ENCODE measurements at regions not wholly inside any gene's neighbourhood (a gene's known extent, or its start where the extent isn't known, plus 50 kb on each side); places are given as distances from the start of the nearest gene placed in this dataset.

- no peak for DNase-seq
- 100% methylated on average over 1 of the region's 2 CpGs for WGBS (ENCODE audit: insufficient coverage)
- no peak overlapping the region for H3K4me3 ChIP-seq (replicated peaks in 1 of 3; ENCODE audit: low read depth in 2 of 3, low read length in 3 of 3)
- no peaks in the 10 kb centered on the region for H3K36me3 ChIP-seq (replicated peaks in 1 of 2; ENCODE audit: control insufficient read depth in 1 of 2, insufficient read depth in 2 of 2, low read length in 2 of 2)
- no peak overlapping the region for H3K9ac ChIP-seq (ENCODE audit: insufficient read depth, low read length, poor library complexity, severe bottlenecking)
- peaks cover 0 to 2% (median 0%) of the 10 kb centered on the region in 7 donors for H3K9me3 Mint-ChIP-seq
- H2AFZ ChIP-seq (ENCODE audit: insufficient read depth, low read depth, low read length, poor library complexity, severe bottlenecking), result no peak overlapping the region
- no peaks in the 10 kb centered on the region for H3K36me3 Mint-ChIP-seq
- no peaks in the 10 kb centered on the region for H3K79me2 ChIP-seq (ENCODE audit: insufficient read depth, low read length)
- intact Hi-C loops (cut with micrococcal nuclease), result loop anchor here (5.0 kb wide), 1 partner anchor 256 kb away; no protein-coding TSS in a partner anchor
- no peak overlapping the region for H3K4me3 Mint-ChIP-seq
- H3K27ac Mint-ChIP-seq, result no peak overlapping the region
- H3K4me1 Mint-ChIP-seq, result peaks cover 8% of the 10 kb centered on the region
- peaks cover 6 to 9% of the 10 kb centered on the region in 2 donors for H3K4me1 ChIP-seq (ENCODE audit: control insufficient read depth in 1 of 2, insufficient read depth in 2 of 2, low read length in 2 of 2)
- H4K20me1 ChIP-seq (ENCODE audit: insufficient read depth, low read length), result no peaks in the 10 kb centered on the region
- no peaks in the 10 kb centered on the region for H3K27me3 ChIP-seq (ENCODE audit: control insufficient read depth in 2 of 2, insufficient read depth in 2 of 2, low read length in 2 of 2)
- no peaks in the 10 kb centered on the region for H3K9me3 ChIP-seq (replicated peaks in 1 of 2; ENCODE audit: control insufficient read depth in 1 of 2, insufficient read depth in 1 of 2, low read length in 2 of 2)
- H3K4me2 ChIP-seq (replicated peaks; ENCODE audit: extremely low read depth, low read length, poor library complexity, severe bottlenecking), result no peak overlapping the region
- TF ChIP-seq CTCF (IDR thresholded peaks at IDR 0.05), result no peak
- no peak overlapping the region for H3K27ac ChIP-seq (ENCODE audit: low read depth in 1 of 2, low read length in 2 of 2)
- peaks cover 2 to 5% (median 4%) of the 10 kb centered on the region in 3 donors for H3K27me3 Mint-ChIP-seq (ENCODE audit: low read depth in 3 of 3)
Observed at GRCh38 chr12:54700849-54701248, 52.7 kb upstream of the DCD start.

GRCh38 chr12:54700301-54700700 is 52.1 kb upstream of the DCD start:
- no peaks in the 10 kb centered on the region for H3K36me3 ChIP-seq (replicated peaks in 1 of 2; ENCODE audit: control insufficient read depth in 1 of 2, insufficient read depth in 2 of 2, low read length in 2 of 2)
- H3K36me3 Mint-ChIP-seq, result no peaks in the 10 kb centered on the region
- H3K4me3 ChIP-seq (replicated peaks in 1 of 3; ENCODE audit: low read depth in 2 of 3, low read length in 3 of 3), result no peak overlapping the region
- no peak for TF ChIP-seq CTCF (IDR thresholded peaks at IDR 0.05)
- H3K9me3 ChIP-seq (replicated peaks in 1 of 2; ENCODE audit: control insufficient read depth in 1 of 2, insufficient read depth in 1 of 2, low read length in 2 of 2), result no peaks in the 10 kb centered on the region
- no peak overlapping the region for H2AFZ ChIP-seq (ENCODE audit: insufficient read depth, low read depth, low read length, poor library complexity, severe bottlenecking)
- peaks cover 2 to 7% (median 4%) of the 10 kb centered on the region in 3 donors for H3K27me3 Mint-ChIP-seq (ENCODE audit: low read depth in 3 of 3)
- no peaks in the 10 kb centered on the region for H4K20me1 ChIP-seq (ENCODE audit: insufficient read depth, low read length)
- no peak overlapping the region for H3K27ac ChIP-seq (ENCODE audit: low read depth in 1 of 2, low read length in 2 of 2)
- 100% methylated on average over 1 of the region's 2 CpGs for WGBS (ENCODE audit: insufficient coverage)
- peaks cover 8% of the 10 kb centered on the region for H3K4me1 Mint-ChIP-seq
- no peak for DNase-seq
- H3K4me3 Mint-ChIP-seq, result no peak overlapping the region
- H3K27me3 ChIP-seq (ENCODE audit: control insufficient read depth in 2 of 2, insufficient read depth in 2 of 2, low read length in 2 of 2), result no peaks in the 10 kb centered on the region
- H3K4me1 ChIP-seq (ENCODE audit: control insufficient read depth in 1 of 2, insufficient read depth in 2 of 2, low read length in 2 of 2), result peaks cover 6 to 9% of the 10 kb centered on the region in 2 donors
- peak overlapping the region in 1 of 7 donors; percentile 20 for H3K27ac Mint-ChIP-seq
- H3K79me2 ChIP-seq (ENCODE audit: insufficient read depth, low read length), result no peaks in the 10 kb centered on the region
- H3K9me3 Mint-ChIP-seq, result peaks cover 0 to 2% (median 0%) of the 10 kb centered on the region in 7 donors
- intact Hi-C loops (cut with micrococcal nuclease), result loop anchor here (5.0 kb wide), 1 partner anchor 257 kb away; no protein-coding TSS in a partner anchor
- H3K9ac ChIP-seq (ENCODE audit: insufficient read depth, low read length, poor library complexity, severe bottlenecking), result no peak overlapping the region
- H3K4me2 ChIP-seq (replicated peaks; ENCODE audit: extremely low read depth, low read length, poor library complexity, severe bottlenecking), result no peak overlapping the region

Data from CD14-positive monocyte (primary cell).